ENCODE measurements at regions not wholly inside any gene's neighbourhood (a gene's known extent, or its start where the extent isn't known, plus 50 kb on each side); places are given as distances from the start of the nearest gene placed in this dataset.

GRCh38 chr13:33459702-33460101 is 174.1 kb upstream of the STARD13 start:
- H3K36me3 ChIP-seq = no peaks in the 10 kb centered on the region
- H3K4me3 ChIP-seq = no peak overlapping the region
- H3K27ac ChIP-seq = no peak overlapping the region
- H3K27me3 ChIP-seq (replicated peaks; ENCODE audit: insufficient read depth) = no peaks in the 10 kb centered on the region
- no peak for DNase-seq (ENCODE audit: low spot score)
- H3K9me3 ChIP-seq = no peaks in the 10 kb centered on the region
- WGBS = 100% methylated on average over 1 of the region's 1 CpG
- H3K4me1 ChIP-seq (replicated peaks) = no peaks in the 10 kb centered on the region
- TF ChIP-seq, protein P1, sequence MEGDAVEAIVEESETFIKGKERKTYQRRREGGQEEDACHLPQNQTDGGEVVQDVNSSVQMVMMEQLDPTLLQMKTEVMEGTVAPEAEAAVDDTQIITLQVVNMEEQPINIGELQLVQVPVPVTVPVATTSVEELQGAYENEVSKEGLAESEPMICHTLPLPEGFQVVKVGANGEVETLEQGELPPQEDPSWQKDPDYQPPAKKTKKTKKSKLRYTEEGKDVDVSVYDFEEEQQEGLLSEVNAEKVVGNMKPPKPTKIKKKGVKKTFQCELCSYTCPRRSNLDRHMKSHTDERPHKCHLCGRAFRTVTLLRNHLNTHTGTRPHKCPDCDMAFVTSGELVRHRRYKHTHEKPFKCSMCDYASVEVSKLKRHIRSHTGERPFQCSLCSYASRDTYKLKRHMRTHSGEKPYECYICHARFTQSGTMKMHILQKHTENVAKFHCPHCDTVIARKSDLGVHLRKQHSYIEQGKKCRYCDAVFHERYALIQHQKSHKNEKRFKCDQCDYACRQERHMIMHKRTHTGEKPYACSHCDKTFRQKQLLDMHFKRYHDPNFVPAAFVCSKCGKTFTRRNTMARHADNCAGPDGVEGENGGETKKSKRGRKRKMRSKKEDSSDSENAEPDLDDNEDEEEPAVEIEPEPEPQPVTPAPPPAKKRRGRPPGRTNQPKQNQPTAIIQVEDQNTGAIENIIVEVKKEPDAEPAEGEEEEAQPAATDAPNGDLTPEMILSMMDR (IDR thresholded peaks at IDR 0.05) = no peak
- TF ChIP-seq POLR2AphosphoS5 (IDR thresholded peaks at IDR 0.05) (no peak), POLR2A (IDR thresholded peaks at IDR 0.05) (no peak)
- intact Hi-C loops (cut with DNase I) = no loop called here

DNA sequence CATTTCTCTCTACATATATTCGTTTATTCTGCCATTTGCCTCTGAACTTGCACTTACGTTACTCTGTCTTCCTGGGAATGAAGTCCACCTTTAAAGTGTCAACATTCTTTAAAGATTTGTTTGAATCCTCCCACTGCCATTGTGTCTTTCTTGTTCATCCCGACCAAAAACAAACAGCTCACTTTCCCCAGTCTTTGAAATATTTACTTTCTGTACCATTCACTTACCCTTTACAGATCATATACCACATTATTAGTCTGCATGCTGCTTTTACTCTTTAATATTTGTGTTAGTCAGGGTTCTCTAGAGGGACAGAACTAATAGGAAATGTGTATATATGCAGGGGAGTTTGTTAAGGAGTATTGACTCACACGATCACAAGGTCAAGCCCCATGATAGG is 176.6 kb upstream of the STARD13 start:
- intact Hi-C loops (cut with DNase I) = no loop called here
- TF ChIP-seq POLR2A (IDR thresholded peaks at IDR 0.05) = no peak
- TF ChIP-seq POLR2AphosphoS5 (IDR thresholded peaks at IDR 0.05) = no peak
- TF ChIP-seq, protein P1 (IDR thresholded peaks at IDR 0.05) = no peak
- no peak for DNase-seq (ENCODE audit: low spot score)
- Histone ChIP-seq H3K4me3 (no peak overlapping the region), H3K9me3 (no peaks in the 10 kb centered on the region), H3K27ac (no peak overlapping the region), H3K36me3 (no peaks in the 10 kb centered on the region), H3K4me1 (replicated peaks) (no peaks in the 10 kb centered on the region), H3K27me3 (replicated peaks; ENCODE audit: insufficient read depth) (no peaks in the 10 kb centered on the region)
- 51% methylated on average over 4 of the region's 4 CpGs for WGBS

GRCh38 chr13:33464345-33464744 is 178.8 kb upstream of the STARD13 start:
- no peak overlapping the region for H3K27ac ChIP-seq
- H3K4me3 ChIP-seq = no peak overlapping the region
- intact Hi-C loops (cut with DNase I) = no loop called here
- 95% methylated on average over 2 of the region's 2 CpGs for WGBS
- TF ChIP-seq, protein P1 (IDR thresholded peaks at IDR 0.05) = no peak
- no peak for TF ChIP-seq POLR2AphosphoS5 (IDR thresholded peaks at IDR 0.05)
- no peak for TF ChIP-seq POLR2A (IDR thresholded peaks at IDR 0.05)
- no peaks in the 10 kb centered on the region for H3K27me3 ChIP-seq (replicated peaks; ENCODE audit: insufficient read depth)
- H3K9me3 ChIP-seq = no peaks in the 10 kb centered on the region
- no peaks in the 10 kb centered on the region for H3K4me1 ChIP-seq (replicated peaks)
- no peaks in the 10 kb centered on the region for H3K36me3 ChIP-seq
- no peak for DNase-seq (ENCODE audit: low spot score)

DNA sequence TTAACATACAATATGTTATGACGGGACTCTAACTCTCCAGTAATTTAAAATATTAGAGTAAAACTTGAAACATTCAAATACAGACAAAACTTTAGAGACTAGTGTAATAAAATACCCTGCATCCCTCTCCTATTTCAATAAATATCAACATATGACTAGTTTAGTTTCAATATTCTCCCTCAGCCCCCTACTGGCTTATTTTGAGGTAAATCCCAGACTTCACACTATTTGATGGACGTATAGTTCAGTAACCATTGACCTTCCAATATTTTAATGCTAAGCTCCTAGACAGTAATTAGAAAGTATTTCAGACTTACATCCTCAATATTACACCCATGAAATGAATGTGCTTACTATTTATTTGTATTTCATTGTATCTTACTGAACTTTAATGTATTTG is 180.7 kb upstream of the STARD13 start:
- DNase-seq (ENCODE audit: low spot score) = no peak
- Histone ChIP-seq H3K36me3 (no peaks in the 10 kb centered on the region), H3K4me1 (replicated peaks) (no peaks in the 10 kb centered on the region), H3K4me3 (no peak overlapping the region), H3K27ac (no peak overlapping the region), H3K27me3 (replicated peaks; ENCODE audit: insufficient read depth) (no peaks in the 10 kb centered on the region), H3K9me3 (no peaks in the 10 kb centered on the region)
- TF ChIP-seq POLR2AphosphoS5 (IDR thresholded peaks at IDR 0.05) = no peak
- intact Hi-C loops (cut with DNase I) = no loop called here
- WGBS = 95% methylated on average over 2 of the region's 2 CpGs

DNA sequence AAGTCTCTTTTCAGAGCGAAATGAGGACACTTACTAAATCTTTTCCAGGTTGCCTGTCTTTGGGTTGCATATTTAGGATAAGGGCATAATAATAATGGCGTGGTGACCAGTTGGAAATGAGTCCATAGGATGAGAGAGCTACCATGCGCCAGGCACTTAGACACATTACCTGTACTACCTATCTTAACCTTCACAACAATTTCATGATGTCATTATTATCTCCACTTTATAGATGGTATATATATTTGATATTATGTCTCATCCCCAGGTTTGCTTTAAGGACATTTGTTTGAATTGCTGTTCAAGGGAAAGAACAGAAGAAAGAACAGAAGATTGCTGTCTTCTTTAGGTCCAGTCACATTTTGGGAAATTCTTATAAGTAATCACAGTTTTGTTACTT is 182.0 kb upstream of the STARD13 start:
- intact Hi-C loops (cut with DNase I) = no loop called here
- Histone ChIP-seq H3K4me1 (replicated peaks) (no peaks in the 10 kb centered on the region), H3K27ac (no peak overlapping the region), H3K27me3 (replicated peaks; ENCODE audit: insufficient read depth) (no peaks in the 10 kb centered on the region), H3K36me3 (no peaks in the 10 kb centered on the region), H3K9me3 (no peaks in the 10 kb centered on the region), H3K4me3 (no peak overlapping the region)
- DNase-seq (ENCODE audit: low spot score) = no peak
- WGBS = 79% methylated on average over 3 of the region's 3 CpGs
- no peak for TF ChIP-seq POLR2A (IDR thresholded peaks at IDR 0.05)
- TF ChIP-seq, protein P1 (IDR thresholded peaks at IDR 0.05) = no peak
- TF ChIP-seq POLR2AphosphoS5 (IDR thresholded peaks at IDR 0.05) = no peak
